ENCODE measurements at regions not wholly inside any gene's neighbourhood (a gene's known extent, or its start where the extent isn't known, plus 50 kb on each side); places are given as distances from the start of the nearest gene placed in this dataset.

- Histone ChIP-seq H3K27me3 (ENCODE audit: control insufficient read depth in 3 of 3, insufficient read depth in 3 of 3, low read length in 2 of 3) (no peaks in the 10 kb centered on the region), H3K4me3 (no peak overlapping the region), H3K27ac (ENCODE audit: low read depth in 1 of 2, low read length in 1 of 2) (no peak overlapping the region), H3K9ac (ENCODE audit: insufficient read depth in 1 of 2, low read length in 2 of 2) (no peak overlapping the region), H3K36me3 (ENCODE audit: control insufficient read depth in 4 of 4, insufficient read depth in 4 of 4, low read length in 4 of 4) (no peaks in the 10 kb centered on the region), H3K9me3 (ENCODE audit: control insufficient read depth in 4 of 4, insufficient read depth in 3 of 4, low read length in 3 of 4) (peaks cover 0 to 6% (median 3%) of the 10 kb centered on the region in 4 donors), H3K4me1 (ENCODE audit: control insufficient read depth in 5 of 5, insufficient read depth in 5 of 5, low read length in 5 of 5) (no peaks in the 10 kb centered on the region)
- ATAC-seq (ENCODE audit: insufficient read depth, low FRiP score) (no peak), DNase-seq (no peak)
- 33 to 36% methylated on average over 4 of the region's 4 CpGs for WGBS, 2 donors
- TF ChIP-seq CTCF (IDR thresholded peaks at IDR 0.05; ENCODE audit: control extremely low read depth, extremely low read depth): no peak
These were observed 341.9 kb upstream of the GRIA1 start for GRCh38 chr5:153148624-153148976.

- no peak for DNase-seq
- no peak for ATAC-seq (ENCODE audit: insufficient read depth, low FRiP score)
These were observed 338.9 kb upstream of the GRIA1 start for GRCh38 chr5:153151558-153151957.

GRCh38 chr5:153153086-153153485, 337.4 kb upstream of the GRIA1 start:
- TF ChIP-seq CTCF (IDR thresholded peaks at IDR 0.05; ENCODE audit: control extremely low read depth, extremely low read depth): no peak
- Histone ChIP-seq H3K36me3 (ENCODE audit: control insufficient read depth in 4 of 4, insufficient read depth in 4 of 4, low read length in 4 of 4) (no peaks in the 10 kb centered on the region), H3K9me3 (ENCODE audit: control insufficient read depth in 4 of 4, insufficient read depth in 3 of 4, low read length in 3 of 4) (peaks cover 0 to 5% (median under 1%) of the 10 kb centered on the region in 4 donors), H3K27ac (ENCODE audit: low read depth in 1 of 2, low read length in 1 of 2) (no peak overlapping the region), H3K9ac (ENCODE audit: insufficient read depth in 1 of 2, low read length in 2 of 2) (no peak overlapping the region), H3K4me1 (ENCODE audit: control insufficient read depth in 5 of 5, insufficient read depth in 5 of 5, low read length in 5 of 5) (no peaks in the 10 kb centered on the region), H3K27me3 (ENCODE audit: control insufficient read depth in 3 of 3, insufficient read depth in 3 of 3, low read length in 2 of 3) (no peaks in the 10 kb centered on the region), H3K4me3 (no peak overlapping the region)
- DNase-seq: no peak
- 88 to 100% methylated on average over 1 of the region's 1 CpG for WGBS, 2 donors
- ATAC-seq (ENCODE audit: insufficient read depth, low FRiP score): no peak

More at GRCh38 chr5:153151558-153151957, 338.9 kb upstream of the GRIA1 start:
- Histone ChIP-seq H3K9me3 (ENCODE audit: control insufficient read depth in 4 of 4, insufficient read depth in 3 of 4, low read length in 3 of 4) (peaks cover 0 to 5% (median 1%) of the 10 kb centered on the region in 4 donors), H3K27me3 (ENCODE audit: control insufficient read depth in 3 of 3, insufficient read depth in 3 of 3, low read length in 2 of 3) (no peaks in the 10 kb centered on the region), H3K9ac (ENCODE audit: insufficient read depth in 1 of 2, low read length in 2 of 2) (no peak overlapping the region), H3K4me1 (ENCODE audit: control insufficient read depth in 5 of 5, insufficient read depth in 5 of 5, low read length in 5 of 5) (no peaks in the 10 kb centered on the region), H3K36me3 (ENCODE audit: control insufficient read depth in 4 of 4, insufficient read depth in 4 of 4, low read length in 4 of 4) (no peaks in the 10 kb centered on the region), H3K4me3 (no peak overlapping the region), H3K27ac (ENCODE audit: low read depth in 1 of 2, low read length in 1 of 2) (no peak overlapping the region)
- no peak for TF ChIP-seq CTCF (IDR thresholded peaks at IDR 0.05; ENCODE audit: control extremely low read depth, extremely low read depth)

GRCh38 chr5:153157156-153157555, 333.3 kb upstream of the GRIA1 start:
- no peak overlapping the region for H3K9ac ChIP-seq (ENCODE audit: insufficient read depth in 1 of 2, low read length in 2 of 2)
- ATAC-seq (ENCODE audit: insufficient read depth, low FRiP score): no peak
- no peak for DNase-seq
- peaks cover 0 to 5% (median 0%) of the 10 kb centered on the region in 4 donors for H3K9me3 ChIP-seq (ENCODE audit: control insufficient read depth in 4 of 4, insufficient read depth in 3 of 4, low read length in 3 of 4)
- H3K27ac ChIP-seq (ENCODE audit: low read depth in 1 of 2, low read length in 1 of 2): no peak overlapping the region
- no peak overlapping the region for H3K4me3 ChIP-seq
- no peaks in the 10 kb centered on the region for H3K4me1 ChIP-seq (ENCODE audit: control insufficient read depth in 5 of 5, insufficient read depth in 5 of 5, low read length in 5 of 5)
- no peaks in the 10 kb centered on the region for H3K27me3 ChIP-seq (ENCODE audit: control insufficient read depth in 3 of 3, insufficient read depth in 3 of 3, low read length in 2 of 3)
- no peak for TF ChIP-seq CTCF (IDR thresholded peaks at IDR 0.05; ENCODE audit: control extremely low read depth, extremely low read depth)
- WGBS, 2 donors: 26 to 59% methylated on average over 1 of the region's 1 CpG
- no peaks in the 10 kb centered on the region for H3K36me3 ChIP-seq (ENCODE audit: control insufficient read depth in 4 of 4, insufficient read depth in 4 of 4, low read length in 4 of 4)

All from lung (tissue), 11 donors.